ENCODE measurements at regions not wholly inside any gene's neighbourhood (a gene's known extent, or its start where the extent isn't known, plus 50 kb on each side); places are given as distances from the start of the nearest gene placed in this dataset.

- no peak overlapping the region for H3K27ac ChIP-seq (ENCODE audit: low read depth)
- no peak for DNase-seq (ENCODE audit: extremely low spot score)
- H3K4me3 ChIP-seq (ENCODE audit: low read depth, low read length), result no peak overlapping the region
- peaks cover 1% of the 10 kb centered on the region for H3K36me3 ChIP-seq (ENCODE audit: insufficient read depth)
- WGBS, result 87% methylated on average over 3 of the region's 3 CpGs
- no peaks in the 10 kb centered on the region for H3K4me1 ChIP-seq (ENCODE audit: insufficient read depth)
These were observed 57.3 kb downstream of the EVX1 start for GRCh38 chr7:27299861-27300260.

GRCh38 chr7:27300421-27300820, 57.8 kb downstream of the EVX1 start:
- WGBS, result 79% methylated on average over 3 of the region's 3 CpGs
- no peak for DNase-seq (ENCODE audit: extremely low spot score)

GRCh38 chr7:27302590-27302989, 60.0 kb downstream of the EVX1 start:
- H3K27ac ChIP-seq (ENCODE audit: low read depth), result no peak overlapping the region
- no peak for DNase-seq (ENCODE audit: extremely low spot score)
- H3K36me3 ChIP-seq (ENCODE audit: insufficient read depth), result peaks cover 1% of the 10 kb centered on the region
- 91% methylated on average over 2 of the region's 2 CpGs for WGBS
- no peak overlapping the region for H3K4me3 ChIP-seq (ENCODE audit: low read depth, low read length)
- no peaks in the 10 kb centered on the region for H3K4me1 ChIP-seq (ENCODE audit: insufficient read depth)

More at GRCh38 chr7:27300421-27300820, 57.8 kb downstream of the EVX1 start:
- Histone ChIP-seq H3K27ac (ENCODE audit: low read depth) (no peak overlapping the region), H3K36me3 (ENCODE audit: insufficient read depth) (peaks cover 1% of the 10 kb centered on the region), H3K4me1 (ENCODE audit: insufficient read depth) (no peaks in the 10 kb centered on the region), H3K4me3 (ENCODE audit: low read depth, low read length) (no peak overlapping the region)

DNA sequence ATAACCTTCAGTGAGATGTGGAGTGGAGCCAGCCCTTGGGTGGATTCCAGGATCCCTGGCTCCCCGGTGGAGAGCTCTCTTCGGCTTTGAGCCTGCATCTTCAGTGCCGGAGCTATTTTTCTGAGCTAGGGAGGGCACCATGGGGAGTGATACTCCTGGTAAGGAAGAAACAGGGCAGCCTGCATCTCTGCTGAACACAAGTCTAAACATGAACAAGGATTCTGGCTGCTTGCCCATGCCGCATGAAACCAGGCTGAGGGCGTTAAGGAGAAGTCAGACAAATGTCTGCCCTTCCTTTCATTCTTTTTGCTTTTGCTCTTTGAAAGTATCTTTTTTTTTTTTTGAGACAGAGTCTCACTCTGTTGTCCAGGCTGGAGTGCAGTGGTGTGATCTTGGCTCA, 60.4 kb downstream of the EVX1 start:
- Histone ChIP-seq H3K27ac (ENCODE audit: low read depth) (no peak overlapping the region), H3K36me3 (ENCODE audit: insufficient read depth) (peaks cover 1% of the 10 kb centered on the region), H3K4me3 (ENCODE audit: low read depth, low read length) (no peak overlapping the region), H3K4me1 (ENCODE audit: insufficient read depth) (no peaks in the 10 kb centered on the region)
- DNase-seq (ENCODE audit: extremely low spot score), result peak; percentile 33
- WGBS, result 38% methylated on average over 5 of the region's 5 CpGs

DNA sequence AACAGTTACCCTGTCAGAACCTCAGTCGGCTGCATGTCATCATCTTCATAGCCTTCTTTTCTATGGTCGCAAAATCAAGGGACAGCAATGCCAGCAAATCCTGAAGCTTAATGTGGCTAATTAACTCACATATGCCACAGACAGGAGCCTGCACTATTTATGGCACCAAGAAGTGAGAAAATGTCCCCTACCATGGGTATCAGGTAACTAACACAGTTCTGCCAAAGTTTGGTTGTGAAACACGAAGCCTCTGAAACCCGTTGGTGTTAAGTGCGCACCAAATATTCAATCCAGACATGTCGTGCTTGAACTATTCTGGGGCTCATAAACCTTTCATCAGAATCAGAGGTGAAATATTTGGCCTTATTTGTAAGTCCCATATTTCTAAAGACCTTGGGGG, 63.3 kb downstream of the EVX1 start:
- Histone ChIP-seq H3K4me1 (ENCODE audit: insufficient read depth) (no peaks in the 10 kb centered on the region), H3K4me3 (ENCODE audit: low read depth, low read length) (no peak overlapping the region), H3K27ac (ENCODE audit: low read depth) (no peak overlapping the region), H3K36me3 (ENCODE audit: insufficient read depth) (no peaks in the 10 kb centered on the region)
- DNase-seq (ENCODE audit: extremely low spot score), result no peak
- 82% methylated on average over 6 of the region's 6 CpGs for WGBS

DNA sequence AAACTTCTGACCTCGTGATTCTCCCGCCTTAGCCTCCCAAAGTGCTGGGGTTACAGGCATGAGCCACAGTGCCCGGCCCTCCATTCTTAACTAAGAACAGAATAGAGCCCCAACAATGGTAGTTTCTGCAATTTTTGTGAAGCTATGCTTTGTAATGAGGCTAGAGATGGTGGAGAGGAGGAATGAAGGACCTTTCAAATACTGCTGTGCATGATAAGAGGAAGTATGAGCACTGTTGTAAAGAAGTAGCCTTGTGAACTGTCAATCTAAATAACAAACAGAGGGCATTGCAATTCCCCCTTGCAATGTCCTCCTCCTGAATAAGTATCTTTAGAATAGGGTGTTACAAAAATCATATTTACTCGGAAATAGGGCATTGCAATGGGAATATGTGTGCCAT, 70.2 kb downstream of the EVX1 start:
- Histone ChIP-seq H3K27ac (ENCODE audit: low read depth) (no peak overlapping the region), H3K4me1 (ENCODE audit: insufficient read depth) (no peaks in the 10 kb centered on the region), H3K36me3 (ENCODE audit: insufficient read depth) (no peaks in the 10 kb centered on the region), H3K4me3 (ENCODE audit: low read depth, low read length) (no peak overlapping the region)
- DNase-seq (ENCODE audit: extremely low spot score), result no peak
- whole genome bisulfite sequencing, result 92% methylated on average over 4 of the region's 4 CpGs

DNA sequence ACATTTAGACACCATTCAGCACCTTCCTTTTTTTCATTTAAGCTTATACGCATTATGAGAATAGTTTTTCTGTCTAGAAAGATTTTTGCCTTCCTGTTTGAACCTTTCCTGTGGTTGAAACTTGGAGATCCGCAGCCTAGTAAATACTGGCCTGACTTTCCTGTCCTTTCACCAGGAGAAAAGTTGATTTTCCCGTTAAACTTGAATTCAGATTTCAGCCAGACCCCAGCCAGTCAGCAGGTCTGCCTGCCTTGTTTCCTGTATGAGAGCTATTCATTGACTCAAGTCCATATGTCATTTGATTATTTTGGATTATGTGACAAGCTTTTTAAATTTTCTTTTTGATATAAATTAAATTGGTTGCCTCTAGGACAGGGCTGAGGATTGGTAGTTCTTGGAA, 71.5 kb downstream of the EVX1 start:
- Histone ChIP-seq H3K4me1 (ENCODE audit: insufficient read depth) (no peaks in the 10 kb centered on the region), H3K4me3 (ENCODE audit: low read depth, low read length) (no peak overlapping the region), H3K36me3 (ENCODE audit: insufficient read depth) (no peaks in the 10 kb centered on the region), H3K27ac (ENCODE audit: low read depth) (peak overlapping the region; percentile 82)
- WGBS, result 66% methylated on average over 3 of the region's 3 CpGs
- peak; percentile 76 for DNase-seq (ENCODE audit: extremely low spot score)

DNA sequence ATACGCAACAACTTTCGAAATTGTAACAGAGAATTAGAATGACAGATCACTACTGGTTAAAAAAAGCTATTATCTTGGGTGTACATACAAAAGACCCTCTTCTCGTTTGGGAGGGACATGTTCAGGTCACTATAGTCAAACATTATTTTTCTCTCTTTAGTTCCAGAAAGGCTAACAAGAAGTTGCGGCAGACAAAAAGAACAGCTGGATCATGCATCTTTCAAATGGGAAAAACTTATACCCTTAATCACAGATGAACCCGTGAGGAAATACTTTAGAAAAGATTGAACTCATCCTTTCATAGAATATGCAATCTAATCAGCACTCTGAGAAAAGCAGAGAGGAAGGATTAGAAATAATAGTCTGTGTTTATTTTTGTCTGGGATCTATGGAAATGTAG, 72.5 kb downstream of the EVX1 start:
- no peak overlapping the region for H3K27ac ChIP-seq (ENCODE audit: low read depth)
- no peaks in the 10 kb centered on the region for H3K36me3 ChIP-seq (ENCODE audit: insufficient read depth)
- no peak overlapping the region for H3K4me3 ChIP-seq (ENCODE audit: low read depth, low read length)
- H3K4me1 ChIP-seq (ENCODE audit: insufficient read depth), result no peaks in the 10 kb centered on the region
- 53% methylated on average over 5 of the region's 5 CpGs for WGBS
- no peak for DNase-seq (ENCODE audit: extremely low spot score)

DNA sequence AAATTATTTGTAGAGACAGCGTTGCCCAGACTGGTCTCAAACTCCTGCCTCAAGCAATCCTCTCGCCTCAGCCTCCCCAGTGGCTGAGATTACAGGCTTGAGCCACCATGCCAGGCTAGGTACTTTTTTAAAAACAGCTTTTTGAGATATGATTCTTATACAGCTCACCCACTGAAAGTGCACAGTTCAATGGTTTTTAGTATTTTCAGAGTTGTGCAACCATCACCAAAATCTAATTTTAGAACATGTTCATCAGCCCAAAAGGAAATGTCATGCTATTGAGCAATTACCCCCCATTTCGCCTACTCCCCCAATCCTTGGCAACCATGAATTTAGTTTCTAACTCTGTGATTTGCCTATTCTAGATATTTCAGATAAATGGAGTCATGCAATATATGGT, 73.7 kb downstream of the EVX1 start:
- Histone ChIP-seq H3K4me3 (ENCODE audit: low read depth, low read length) (no peak overlapping the region), H3K4me1 (ENCODE audit: insufficient read depth) (no peaks in the 10 kb centered on the region), H3K36me3 (ENCODE audit: insufficient read depth) (no peaks in the 10 kb centered on the region), H3K27ac (ENCODE audit: low read depth) (no peak overlapping the region)
- DNase-seq (ENCODE audit: extremely low spot score), result no peak
- WGBS, result 86% methylated on average over 3 of the region's 3 CpGs

DNA sequence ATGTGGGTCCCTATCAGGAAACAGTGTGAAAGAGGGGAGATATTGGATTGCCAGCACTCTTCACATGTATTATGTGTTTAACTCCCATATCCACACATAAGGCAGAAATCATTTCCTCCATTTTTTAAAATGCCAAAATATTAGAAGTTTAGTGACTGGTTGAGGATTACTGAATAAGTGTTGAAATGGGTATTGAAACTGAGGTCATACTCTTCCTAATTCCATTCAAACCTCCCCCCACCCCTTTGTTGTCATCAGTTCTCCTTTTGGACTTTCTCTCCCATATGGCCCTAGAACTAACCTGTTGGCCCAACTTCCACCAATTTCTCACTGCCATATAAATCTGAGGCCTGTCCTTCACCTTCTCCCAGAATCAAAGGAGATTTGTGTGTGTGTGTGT, 81.6 kb downstream of the EVX1 start:
- no peaks in the 10 kb centered on the region for H3K4me1 ChIP-seq (ENCODE audit: insufficient read depth)
- H3K4me3 ChIP-seq (ENCODE audit: low read depth, low read length), result no peak overlapping the region
- no peak overlapping the region for H3K27ac ChIP-seq (ENCODE audit: low read depth)
- H3K36me3 ChIP-seq (ENCODE audit: insufficient read depth), result no peaks in the 10 kb centered on the region
- no peak for DNase-seq (ENCODE audit: extremely low spot score)

DNA sequence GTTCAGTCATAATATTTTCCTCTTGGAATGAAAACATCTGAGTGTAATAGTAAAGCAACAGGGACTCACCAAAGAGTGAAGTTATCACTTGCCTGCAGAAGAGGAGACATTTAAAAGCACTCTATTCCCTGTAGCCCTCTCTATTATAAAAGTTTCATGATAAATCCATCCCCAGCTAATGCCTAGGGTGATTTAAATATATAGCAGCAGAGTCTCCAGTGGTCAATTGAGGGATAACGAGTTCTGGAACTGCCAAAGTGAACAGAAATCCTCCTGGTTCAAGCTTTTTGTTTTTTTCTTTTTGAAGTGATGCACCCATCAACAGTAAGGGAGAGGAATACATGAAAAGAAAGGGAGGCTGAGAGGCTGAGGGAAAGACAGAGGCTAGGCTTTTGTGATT, 87.3 kb downstream of the EVX1 start:
- no peak overlapping the region for H3K27ac ChIP-seq (ENCODE audit: low read depth)
- WGBS, result 22% methylated on average over 1 of the region's 1 CpG
- H3K36me3 ChIP-seq (ENCODE audit: insufficient read depth), result no peaks in the 10 kb centered on the region
- DNase-seq (ENCODE audit: extremely low spot score), result no peak
- no peaks in the 10 kb centered on the region for H3K4me1 ChIP-seq (ENCODE audit: insufficient read depth)
- no peak overlapping the region for H3K4me3 ChIP-seq (ENCODE audit: low read depth, low read length)

DNA sequence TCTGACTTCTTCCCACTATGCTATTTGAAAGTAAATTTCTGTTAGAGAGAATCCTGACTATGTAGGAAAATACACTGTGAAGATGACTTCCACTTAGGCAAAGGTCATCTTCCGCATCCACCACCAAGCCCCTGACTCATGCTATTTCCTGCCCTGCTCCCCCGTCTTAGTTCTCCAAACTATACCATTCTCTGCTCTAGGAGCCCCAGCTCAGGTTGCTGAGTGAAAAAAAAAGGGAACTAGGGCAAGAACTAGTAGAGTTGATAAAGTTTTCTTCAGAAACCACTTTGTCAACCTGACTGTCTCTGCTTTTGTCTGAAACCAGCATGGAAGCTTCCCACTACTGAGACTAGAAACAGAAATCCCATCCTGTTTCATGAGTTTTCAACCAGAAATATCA, 96.9 kb downstream of the EVX1 start:
- Histone ChIP-seq H3K36me3 (ENCODE audit: insufficient read depth) (no peaks in the 10 kb centered on the region), H3K4me1 (ENCODE audit: insufficient read depth) (no peaks in the 10 kb centered on the region), H3K27ac (ENCODE audit: low read depth) (no peak overlapping the region), H3K4me3 (ENCODE audit: low read depth, low read length) (no peak overlapping the region)
- DNase-seq (ENCODE audit: extremely low spot score), result no peak
- WGBS, result 89% methylated on average over 2 of the region's 2 CpGs

GRCh38 chr7:27344471-27344870, 101.9 kb downstream of the EVX1 start:
- no peak for DNase-seq (ENCODE audit: extremely low spot score)
- no peaks in the 10 kb centered on the region for H3K36me3 ChIP-seq (ENCODE audit: insufficient read depth)
- no peak overlapping the region for H3K4me3 ChIP-seq (ENCODE audit: low read depth, low read length)
- no peak overlapping the region for H3K27ac ChIP-seq (ENCODE audit: low read depth)
- no peaks in the 10 kb centered on the region for H3K4me1 ChIP-seq (ENCODE audit: insufficient read depth)

DNA sequence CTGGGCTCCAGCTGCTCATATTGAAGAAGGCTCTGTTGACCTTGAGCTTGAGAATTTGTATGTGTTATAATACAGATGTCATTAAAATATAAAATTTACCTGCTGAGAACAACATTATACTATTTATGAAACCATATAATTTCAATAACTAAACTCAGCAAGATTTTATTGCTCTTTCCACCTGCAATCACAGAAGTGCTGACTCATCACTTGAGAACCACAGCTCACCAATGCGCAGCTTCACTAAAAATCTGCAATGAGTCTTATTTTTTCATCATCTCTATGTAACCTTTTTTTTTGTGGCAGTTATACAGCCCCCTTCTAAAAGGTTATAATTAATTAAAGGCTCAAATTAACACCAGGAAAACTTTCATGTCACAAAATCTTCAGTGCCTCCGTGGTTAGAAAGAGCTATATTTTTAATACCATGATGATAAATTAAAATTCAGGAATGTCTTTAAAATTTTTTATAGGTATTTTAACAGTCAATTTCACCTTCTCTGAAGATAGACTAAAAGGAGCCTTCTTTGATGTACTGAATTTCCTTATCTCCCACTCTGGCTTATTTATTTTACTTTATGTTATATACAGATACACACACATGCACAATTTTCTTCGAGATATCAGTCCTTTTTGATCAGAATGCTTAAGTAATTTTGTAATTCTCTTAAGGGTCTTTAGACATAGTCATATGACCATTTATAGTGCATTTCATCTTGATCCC, 102.7 kb downstream of the EVX1 start:
- DNase-seq (ENCODE audit: extremely low spot score), result no peak
- no peaks in the 10 kb centered on the region for H3K4me1 ChIP-seq (ENCODE audit: insufficient read depth)
- H3K27ac ChIP-seq (ENCODE audit: low read depth), result no peak overlapping the region
- H3K4me3 ChIP-seq (ENCODE audit: low read depth, low read length), result no peak overlapping the region
- H3K36me3 ChIP-seq (ENCODE audit: insufficient read depth), result no peaks in the 10 kb centered on the region
- 85% methylated on average over 3 of the region's 3 CpGs for WGBS

GRCh38 chr7:27345997-27346396, 103.4 kb downstream of the EVX1 start:
- no peak overlapping the region for H3K4me3 ChIP-seq (ENCODE audit: low read depth, low read length)
- no peaks in the 10 kb centered on the region for H3K4me1 ChIP-seq (ENCODE audit: insufficient read depth)
- no peak overlapping the region for H3K27ac ChIP-seq (ENCODE audit: low read depth)
- no peak for DNase-seq (ENCODE audit: extremely low spot score)
- WGBS, result 81% methylated on average over 8 of the region's 8 CpGs
- no peaks in the 10 kb centered on the region for H3K36me3 ChIP-seq (ENCODE audit: insufficient read depth)

All from urinary bladder (tissue), 3 donors.